NCI-H1417 treated with DMSO at 0.1 percent for 48 hours (cell line): ENCODE measurements at regions not wholly inside any gene's neighbourhood (a gene's known extent, or its start where the extent isn't known, plus 50 kb on each side); places are given as distances from the start of the nearest gene placed in this dataset.

Experiments
- DNase-seq: peaks from one replicate; lab custom pipeline; 2025; lab: John Stamatoyannopoulos, UW

GRCh38 chr13:32910530-32910929 lies 105.7 kb upstream of the KL start:
- no peak for DNase-seq

DNA sequence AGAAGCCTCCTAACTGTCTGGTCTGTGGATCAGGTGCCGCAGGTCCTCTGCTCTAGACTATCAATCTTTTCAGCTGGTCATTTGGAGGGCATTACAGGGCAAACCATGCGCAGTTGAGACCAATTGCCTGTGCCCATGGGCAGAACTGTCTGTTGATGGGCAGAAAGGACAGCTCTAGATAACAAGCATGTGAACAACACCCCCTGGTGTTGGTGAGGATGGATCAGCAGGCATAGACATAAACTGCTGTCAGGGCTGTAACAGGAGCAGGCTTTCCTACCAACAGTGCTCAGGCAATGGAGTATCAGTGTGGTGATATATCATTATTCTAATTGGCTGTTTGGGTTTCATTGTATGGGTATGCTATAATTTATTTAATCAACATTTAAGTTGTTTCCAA lies 104.7 kb upstream of the KL start:
- DNase-seq = no peak

GRCh38 chr13:32914686-32915085 lies 101.5 kb upstream of the KL start:
- no peak for DNase-seq

DNA sequence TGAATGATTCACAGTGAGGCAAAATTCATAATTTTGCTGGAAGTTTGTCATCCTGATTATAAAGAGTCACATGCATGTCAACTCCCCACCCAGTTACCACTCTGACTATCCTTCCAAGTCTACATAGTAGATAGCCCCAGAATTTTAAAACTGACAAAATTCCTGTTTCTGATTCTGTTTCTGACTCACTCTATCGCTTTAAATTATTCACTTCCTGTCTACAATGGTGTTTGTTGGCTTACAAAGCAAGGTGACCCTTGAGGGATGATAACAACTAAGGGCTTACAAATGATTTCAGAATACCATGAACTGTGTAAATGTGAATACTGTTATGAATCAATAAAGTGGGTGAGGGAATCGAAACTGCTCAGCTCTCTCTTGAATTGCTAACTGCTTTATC lies 98.7 kb upstream of the KL start:
- no peak for DNase-seq

GRCh38 chr13:32923725-32924124 lies 92.5 kb upstream of the KL start:
- no peak for DNase-seq

DNA sequence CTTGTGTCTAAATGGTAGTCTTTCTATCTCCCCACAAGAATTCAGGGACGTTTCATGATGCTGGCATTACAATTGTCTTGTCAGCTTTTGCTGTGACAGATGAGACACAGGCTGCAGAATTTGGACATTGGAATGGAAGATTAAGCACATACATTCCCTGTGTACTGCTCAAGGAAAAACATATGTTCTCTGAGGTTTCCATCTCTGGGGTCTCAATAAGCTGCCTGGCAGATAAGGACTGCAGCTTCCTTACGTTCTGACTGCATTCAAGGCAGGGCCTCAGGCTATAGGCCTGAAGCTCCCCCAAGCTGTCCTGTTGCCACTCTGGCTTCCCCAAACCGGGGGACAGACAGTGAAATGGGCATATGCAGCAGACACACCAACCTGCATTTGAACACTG lies 91.3 kb upstream of the KL start:
- DNase-seq = no peak

GRCh38 chr13:32925506-32925905 lies 90.7 kb upstream of the KL start:
- no peak for DNase-seq

DNA sequence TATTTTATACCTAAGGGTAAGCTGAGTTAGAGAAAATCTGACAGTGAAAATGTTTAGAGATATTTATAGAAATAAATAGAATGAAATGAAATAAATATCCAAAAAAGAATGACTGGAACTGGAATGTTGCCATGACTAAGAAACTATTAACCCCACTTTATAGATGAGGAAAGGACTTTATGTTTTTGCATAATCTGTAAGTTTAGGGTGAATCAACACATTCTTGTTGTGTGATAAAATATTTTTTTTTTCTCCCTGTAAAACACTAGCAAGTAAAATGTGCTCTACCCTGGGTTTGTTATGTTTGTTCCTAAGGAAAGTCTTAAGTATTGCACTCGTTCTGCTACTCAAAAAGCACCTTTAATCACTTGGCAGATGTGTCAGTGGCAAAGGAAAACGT lies 83.8 kb upstream of the KL start:
- no peak for DNase-seq

DNA sequence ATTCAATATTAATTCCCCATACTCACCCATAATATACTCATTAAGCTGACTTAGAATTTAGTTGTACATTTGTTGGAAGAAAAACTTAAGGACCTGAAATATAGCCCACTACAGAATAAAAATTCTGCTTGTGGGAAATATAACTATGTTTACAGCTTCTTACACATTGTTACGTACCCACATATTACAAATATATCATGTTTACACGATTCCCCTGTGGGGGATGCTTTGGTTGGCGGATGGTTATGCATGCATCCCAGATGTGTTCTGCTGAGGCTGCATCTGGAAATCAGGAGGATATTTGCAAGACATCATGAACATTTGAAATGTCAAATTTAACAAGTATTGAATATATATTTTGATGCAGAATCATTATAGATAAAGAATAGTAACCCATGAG lies 79.5 kb upstream of the KL start:
- DNase-seq = no peak

GRCh38 chr13:32938314-32938713 lies 77.9 kb upstream of the KL start:
- no peak for DNase-seq

DNA sequence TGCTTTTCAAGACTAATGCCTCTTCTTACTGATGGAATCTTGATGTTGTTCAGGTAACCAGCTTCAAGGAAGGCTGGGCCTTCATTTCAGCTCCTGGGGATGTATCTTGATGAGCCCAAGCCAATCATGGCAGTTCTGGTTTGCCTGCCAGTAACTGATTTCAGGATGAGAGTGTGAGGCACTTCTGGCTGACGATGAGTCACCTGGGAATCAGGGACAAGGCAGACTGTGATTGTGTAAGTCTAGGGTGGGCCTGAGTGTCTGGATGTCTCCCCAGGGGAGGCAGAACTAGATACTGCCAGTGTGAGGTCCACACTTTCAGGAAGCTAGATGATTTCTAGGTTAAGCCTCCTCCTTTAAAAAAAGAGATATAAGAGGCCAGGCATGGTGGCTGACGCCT lies 77.3 kb upstream of the KL start:
- no peak for DNase-seq

DNA sequence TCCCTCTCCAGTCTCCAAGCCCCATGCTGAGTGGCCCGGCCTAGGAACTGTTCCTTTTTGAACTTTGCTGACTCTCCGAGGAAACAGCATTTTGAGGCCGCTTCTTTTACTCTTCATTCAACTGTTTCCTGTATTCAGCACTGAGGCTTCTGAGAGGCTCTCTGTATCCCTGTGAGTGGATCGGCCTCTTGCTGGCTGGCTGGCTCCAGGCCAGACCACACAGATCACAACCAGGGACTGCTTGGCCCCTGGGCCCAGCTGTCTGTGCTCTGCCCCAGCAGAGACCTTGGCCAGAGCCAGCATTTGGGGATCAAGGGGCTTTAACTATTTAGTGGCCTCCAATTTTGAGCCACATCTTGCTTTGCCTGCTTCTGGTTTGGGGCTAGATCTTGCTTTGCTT lies 75.6 kb upstream of the KL start:
- no peak for DNase-seq

- DNase-seq = no peak
These were observed 74.9 kb upstream of the KL start for GRCh38 chr13:32941368-32941767.

DNA sequence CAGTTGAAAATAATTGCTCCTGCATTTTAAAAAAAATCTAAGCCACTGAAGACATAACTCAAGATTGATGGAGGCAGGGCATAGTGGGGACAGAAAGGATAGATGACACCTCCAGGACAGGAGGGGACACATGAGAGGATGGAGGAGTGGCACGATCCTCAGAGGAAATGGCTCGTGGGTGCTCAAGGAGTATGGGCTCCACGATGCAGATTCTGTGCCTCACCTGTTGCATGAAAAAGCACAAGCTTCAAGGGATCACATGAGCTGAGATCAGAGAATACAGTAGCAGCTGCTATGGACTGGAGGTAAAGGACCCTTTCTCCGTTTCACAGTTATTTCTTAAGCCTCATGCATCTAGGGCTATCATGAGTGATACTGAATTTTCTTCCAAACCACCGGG lies 69.7 kb upstream of the KL start:
- no peak for DNase-seq

GRCh38 chr13:32947411-32948276 lies 68.6 kb upstream of the KL start:
- peak; percentile 46 for DNase-seq

GRCh38 chr13:32949820-32950219 lies 66.4 kb upstream of the KL start:
- no peak for DNase-seq

DNA sequence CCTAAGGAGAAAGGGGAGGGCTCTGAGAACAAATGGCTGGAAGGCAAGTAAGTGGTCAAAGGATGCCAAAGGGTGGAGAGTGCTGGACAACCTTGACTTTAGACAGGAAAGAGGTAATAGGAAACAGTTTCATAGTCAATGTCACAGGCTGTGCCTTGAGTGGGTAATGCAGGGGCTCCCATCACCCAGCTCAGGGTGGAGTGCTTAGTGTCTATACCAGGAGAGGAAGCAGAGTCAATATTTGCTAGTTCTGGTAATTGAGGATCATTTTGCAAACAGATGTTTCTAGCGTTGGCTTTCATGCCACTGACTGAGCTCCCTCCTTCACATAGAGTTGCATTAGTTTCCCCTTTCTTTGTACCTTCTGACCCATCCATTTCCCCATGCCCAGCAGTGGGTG lies 64.6 kb upstream of the KL start:
- DNase-seq = no peak

DNA sequence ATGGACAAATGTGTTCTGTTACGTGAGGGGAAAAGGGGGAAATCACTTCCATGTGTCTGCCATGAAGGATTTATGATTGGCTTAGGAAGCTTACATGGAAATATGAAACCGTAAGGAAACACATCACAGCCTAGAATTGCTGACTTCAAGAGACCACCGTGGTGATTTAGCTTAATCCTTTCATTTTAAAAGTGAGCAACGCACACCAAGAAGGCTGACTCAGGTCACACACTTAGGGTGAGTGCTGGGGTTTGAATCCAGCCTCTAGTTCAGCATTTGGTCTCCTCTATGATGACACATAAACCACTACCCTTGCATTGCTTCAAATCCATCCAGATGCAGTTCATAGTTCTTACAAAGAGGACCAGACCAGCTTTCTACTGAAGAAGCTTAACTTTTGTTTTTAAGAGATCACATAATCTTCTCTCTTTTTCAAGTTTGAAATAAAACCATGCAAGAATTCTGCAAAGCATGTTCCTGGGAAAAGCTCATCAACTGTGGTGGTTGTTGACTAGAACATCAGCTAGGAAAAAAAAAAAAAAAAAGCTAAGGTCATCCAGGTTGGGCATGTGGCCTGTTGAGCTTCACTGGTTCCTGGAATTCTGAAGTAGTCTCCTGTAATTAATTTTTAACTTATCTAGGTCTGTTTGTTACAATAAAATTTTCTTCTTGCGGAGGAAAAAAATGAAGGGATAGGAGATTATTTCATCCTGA lies 60.2 kb upstream of the KL start:
- DNase-seq = no peak

- no peak for DNase-seq
These were observed 59.7 kb upstream of the KL start for GRCh38 chr13:32956595-32956933.

- DNase-seq = no peak
These were observed 55.6 kb upstream of the KL start for GRCh38 chr13:32960626-32961025.

DNA sequence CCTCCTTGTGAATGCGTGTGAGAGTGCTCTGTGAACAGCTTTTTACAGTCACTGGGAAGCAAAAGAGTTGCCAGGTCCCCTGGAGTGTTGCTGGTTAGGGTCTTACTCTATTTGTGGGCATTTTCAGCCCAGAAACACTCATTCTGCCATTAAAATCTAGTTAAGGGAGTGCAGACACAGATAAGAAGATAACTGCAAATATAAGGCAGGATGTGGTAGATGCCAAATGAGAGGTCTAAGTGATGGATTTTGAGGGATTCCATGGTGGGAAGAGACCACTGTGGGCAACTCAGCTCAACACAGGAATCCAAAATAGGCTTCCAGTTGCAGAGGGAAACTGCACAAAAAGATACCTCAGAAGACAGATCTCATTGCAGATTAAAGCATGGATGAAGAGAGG lies 54.5 kb upstream of the KL start:
- no peak for DNase-seq

- DNase-seq = no peak
These were observed 53.9 kb upstream of the KL start for GRCh38 chr13:32962342-32962741.

- DNase-seq = no peak
These were observed 51.2 kb upstream of the KL start for GRCh38 chr13:32964987-32965386.
